HL-60 (cell line): ENCODE measurements at regions not wholly inside any gene's neighbourhood (a gene's known extent, or its start where the extent isn't known, plus 50 kb on each side); places are given as distances from the start of the nearest gene placed in this dataset.

Source experiments
- DNase-seq, 2 experiments: peaks; one replicate each; pipeline ENCODE4 v3.0.0-alpha.2; 2010 to 2020; ENCODE audit warnings: low read depth in 1 of 2, low spot score in 1 of 2
- H3K27ac ChIP-seq: fragments of 250-450 bp; sonication (Bioruptor Pico); replicated peaks from 2 replicates; pipeline ENCODE4 v1.5.1; 2020; ENCODE audit warnings: mild to moderate bottlenecking, moderate library complexity
- H3K27me3 ChIP-seq: fragments of 250-450 bp; sonication (Bioruptor Pico); 2 replicates; pipeline ENCODE4 v1.5.1; 2021; ENCODE audit warnings: mild to moderate bottlenecking, moderate library complexity; ENCODE audit not compliant: insufficient read depth, poor library complexity, severe bottlenecking
- H3K4me3 ChIP-seq: replicated peaks from 2 replicates; pipeline ENCODE4 v1.5.1; 2011; ENCODE audit warnings: mild to moderate bottlenecking, control low read depth, low read length; ENCODE audit not compliant: insufficient read depth
- GABPA ChIP-seq: IDR thresholded peaks from 2 replicates; pipeline ENCODE4 v1.6.1; 2012; ENCODE audit warnings: low read depth
- POLR2AphosphoS5 ChIP-seq: IDR thresholded peaks from 2 replicates; pipeline ENCODE4 v1.6.1; 2012; ENCODE audit warnings: low read depth
- SPI1 ChIP-seq: IDR thresholded peaks from 2 replicates; pipeline ENCODE4 v1.6.1; 2012; ENCODE audit warnings: low read depth, mild to moderate bottlenecking, borderline replicate concordance
- TF ChIP-seq, protein P1 (sequence below): IDR thresholded peaks from 2 replicates; pipeline ENCODE4 v1.6.1; 2012; ENCODE audit warnings: low read depth; ENCODE audit not compliant: insufficient replicate concordance
- TF ChIP-seq, protein P2 (sequence below): IDR thresholded peaks from one replicate; pipeline ENCODE4 v1.5.1; 2011; ENCODE audit warnings: low read length, control low read depth, inconsistent platforms; ENCODE audit not compliant: insufficient read depth

DNA sequence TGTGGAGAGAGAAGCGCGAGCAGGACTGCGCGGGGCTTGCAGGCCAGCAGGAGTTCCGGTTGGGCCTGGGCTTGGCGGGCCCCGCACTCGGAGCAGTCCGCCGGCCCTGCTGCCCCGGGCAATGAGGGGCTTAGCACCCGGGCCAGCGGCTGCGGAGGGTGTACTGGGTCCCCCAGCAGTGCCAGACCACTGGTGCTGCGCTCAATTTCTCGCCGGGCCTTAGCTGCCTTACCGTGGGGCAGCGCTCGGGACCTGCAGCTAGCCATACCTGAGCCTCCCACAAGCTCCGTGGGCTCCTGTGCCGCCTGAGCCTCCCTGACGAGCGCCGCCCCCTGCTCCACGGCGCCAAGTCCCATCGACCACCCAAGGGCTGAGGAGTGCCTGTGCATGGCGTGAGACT lies 89.0 kb upstream of the MBOAT1 start:
- DNase-seq, result no peak
- H3K27ac ChIP-seq, result no peak overlapping the region
- H3K4me3 ChIP-seq, result no peak overlapping the region
- no peaks in the 10 kb centered on the region for H3K27me3 ChIP-seq
- TF ChIP-seq, protein P1, sequence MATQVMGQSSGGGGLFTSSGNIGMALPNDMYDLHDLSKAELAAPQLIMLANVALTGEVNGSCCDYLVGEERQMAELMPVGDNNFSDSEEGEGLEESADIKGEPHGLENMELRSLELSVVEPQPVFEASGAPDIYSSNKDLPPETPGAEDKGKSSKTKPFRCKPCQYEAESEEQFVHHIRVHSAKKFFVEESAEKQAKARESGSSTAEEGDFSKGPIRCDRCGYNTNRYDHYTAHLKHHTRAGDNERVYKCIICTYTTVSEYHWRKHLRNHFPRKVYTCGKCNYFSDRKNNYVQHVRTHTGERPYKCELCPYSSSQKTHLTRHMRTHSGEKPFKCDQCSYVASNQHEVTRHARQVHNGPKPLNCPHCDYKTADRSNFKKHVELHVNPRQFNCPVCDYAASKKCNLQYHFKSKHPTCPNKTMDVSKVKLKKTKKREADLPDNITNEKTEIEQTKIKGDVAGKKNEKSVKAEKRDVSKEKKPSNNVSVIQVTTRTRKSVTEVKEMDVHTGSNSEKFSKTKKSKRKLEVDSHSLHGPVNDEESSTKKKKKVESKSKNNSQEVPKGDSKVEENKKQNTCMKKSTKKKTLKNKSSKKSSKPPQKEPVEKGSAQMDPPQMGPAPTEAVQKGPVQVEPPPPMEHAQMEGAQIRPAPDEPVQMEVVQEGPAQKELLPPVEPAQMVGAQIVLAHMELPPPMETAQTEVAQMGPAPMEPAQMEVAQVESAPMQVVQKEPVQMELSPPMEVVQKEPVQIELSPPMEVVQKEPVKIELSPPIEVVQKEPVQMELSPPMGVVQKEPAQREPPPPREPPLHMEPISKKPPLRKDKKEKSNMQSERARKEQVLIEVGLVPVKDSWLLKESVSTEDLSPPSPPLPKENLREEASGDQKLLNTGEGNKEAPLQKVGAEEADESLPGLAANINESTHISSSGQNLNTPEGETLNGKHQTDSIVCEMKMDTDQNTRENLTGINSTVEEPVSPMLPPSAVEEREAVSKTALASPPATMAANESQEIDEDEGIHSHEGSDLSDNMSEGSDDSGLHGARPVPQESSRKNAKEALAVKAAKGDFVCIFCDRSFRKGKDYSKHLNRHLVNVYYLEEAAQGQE, result no peak
- TF ChIP-seq POLR2AphosphoS5 (no peak), GABPA (no peak), SPI1 (no peak)
- TF ChIP-seq, protein P2, sequence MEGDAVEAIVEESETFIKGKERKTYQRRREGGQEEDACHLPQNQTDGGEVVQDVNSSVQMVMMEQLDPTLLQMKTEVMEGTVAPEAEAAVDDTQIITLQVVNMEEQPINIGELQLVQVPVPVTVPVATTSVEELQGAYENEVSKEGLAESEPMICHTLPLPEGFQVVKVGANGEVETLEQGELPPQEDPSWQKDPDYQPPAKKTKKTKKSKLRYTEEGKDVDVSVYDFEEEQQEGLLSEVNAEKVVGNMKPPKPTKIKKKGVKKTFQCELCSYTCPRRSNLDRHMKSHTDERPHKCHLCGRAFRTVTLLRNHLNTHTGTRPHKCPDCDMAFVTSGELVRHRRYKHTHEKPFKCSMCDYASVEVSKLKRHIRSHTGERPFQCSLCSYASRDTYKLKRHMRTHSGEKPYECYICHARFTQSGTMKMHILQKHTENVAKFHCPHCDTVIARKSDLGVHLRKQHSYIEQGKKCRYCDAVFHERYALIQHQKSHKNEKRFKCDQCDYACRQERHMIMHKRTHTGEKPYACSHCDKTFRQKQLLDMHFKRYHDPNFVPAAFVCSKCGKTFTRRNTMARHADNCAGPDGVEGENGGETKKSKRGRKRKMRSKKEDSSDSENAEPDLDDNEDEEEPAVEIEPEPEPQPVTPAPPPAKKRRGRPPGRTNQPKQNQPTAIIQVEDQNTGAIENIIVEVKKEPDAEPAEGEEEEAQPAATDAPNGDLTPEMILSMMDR, result no peak

DNA sequence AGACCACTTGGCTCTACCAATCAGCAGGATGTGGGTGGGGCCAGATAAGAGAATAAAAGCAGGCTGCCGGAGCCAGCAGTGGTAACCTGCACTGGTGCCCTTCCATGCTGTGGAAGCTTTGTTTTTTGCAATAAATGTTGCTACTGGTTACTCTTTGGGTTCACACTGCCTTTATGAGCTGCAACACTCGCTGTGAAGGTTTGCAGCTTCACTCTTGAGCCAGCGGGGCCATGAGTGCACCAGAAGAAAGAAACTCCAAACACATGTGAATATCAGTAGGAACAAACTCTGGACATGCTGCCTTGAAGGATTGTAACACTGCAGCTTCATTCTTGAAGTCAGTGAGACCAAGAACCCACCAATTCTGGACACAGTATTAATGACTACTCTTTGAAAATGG lies 89.9 kb upstream of the MBOAT1 start:
- TF ChIP-seq GABPA (no peak), SPI1 (no peak), POLR2AphosphoS5 (no peak)
- TF ChIP-seq, protein P2, result no peak
- TF ChIP-seq, protein P1, result no peak
- Histone ChIP-seq H3K27ac (no peak overlapping the region), H3K4me3 (no peak overlapping the region), H3K27me3 (no peaks in the 10 kb centered on the region)
- DNase-seq, result no peak

DNA sequence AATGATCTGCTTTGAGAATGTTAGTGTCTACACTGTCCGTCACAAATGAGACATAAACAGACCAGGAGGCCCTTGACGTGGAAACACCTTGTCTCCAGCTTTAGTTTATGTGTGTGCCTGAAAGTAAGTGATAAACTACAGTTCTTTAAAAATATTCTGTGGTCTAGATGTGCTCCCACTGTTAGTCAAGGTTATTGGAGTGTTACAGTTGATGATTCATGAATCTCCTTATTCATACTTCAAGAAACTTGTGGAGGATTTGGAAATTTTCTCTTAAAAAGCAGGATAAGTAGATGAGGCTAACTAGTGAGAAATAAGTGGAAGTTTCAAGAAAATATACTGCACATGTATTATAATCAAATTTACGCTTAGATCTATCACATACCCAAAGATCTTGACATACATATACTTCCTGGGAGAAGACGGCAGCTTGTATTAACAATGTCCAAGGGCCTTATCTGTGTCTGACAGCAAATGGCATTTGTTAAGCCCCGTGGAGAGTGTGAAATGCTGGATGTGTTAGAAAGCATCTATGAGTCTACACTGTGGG lies 90.5 kb upstream of the MBOAT1 start:
- DNase-seq, result no peak
- H3K4me3 ChIP-seq, result no peak overlapping the region
- TF ChIP-seq POLR2AphosphoS5, result no peak
- TF ChIP-seq, protein P2, result no peak
- TF ChIP-seq, protein P1, result no peak
- no peak for TF ChIP-seq GABPA
- TF ChIP-seq SPI1, result no peak
- H3K27ac ChIP-seq, result no peak overlapping the region
- no peaks in the 10 kb centered on the region for H3K27me3 ChIP-seq
